OCI-LY7 (cell line): ENCODE measurements at regions not wholly inside any gene's neighbourhood (a gene's known extent, or its start where the extent isn't known, plus 50 kb on each side); places are given as distances from the start of the nearest gene placed in this dataset.

Source experiments
- BruUV-seq: library from RNA; stranded (reverse); fragments of 400-500 nt; replicated peaks from 2 replicates; lab custom pipeline; 2021; lab: Mats Ljungman, UMichigan
- CTCF ChIA-PET: fragments of 300-600 bp; sonication (Branson Sonifier 250); formaldehyde crosslinking; loops from one replicate; lab custom pipeline; 2022; ENCODE audit warnings: antibody characterized with exemption; ENCODE audit not compliant: unreplicated experiment; lab: Charles Lee
- POLR2A ChIA-PET: fragments of 300-600 bp; sonication (Branson Sonifier 250); formaldehyde crosslinking; loops from one replicate; lab custom pipeline; 2022; ENCODE audit warnings: antibody characterized with exemption; lab: Charles Lee
- DNase-seq: peaks from one replicate; pipeline ENCODE4 v3.0.0-alpha.2; 2015; ENCODE audit warnings: low spot score
- H2AFZ ChIP-seq: fragments of 200-600 bp; sonication (generic), shearing (Covaris generic); 2 replicates; pipeline ENCODE4 v1.6.1; 2014; ENCODE audit warnings: mild to moderate bottlenecking, antibody characterized with exemption, low read length, moderate library complexity
- H3K27ac ChIP-seq: fragments of 200-600 bp; sonication (generic); 2 replicates; pipeline ENCODE4 v1.5.1; 2014; ENCODE audit warnings: mixed run types, low read depth, mild to moderate bottlenecking, moderate library complexity, low read length, inconsistent platforms; ENCODE audit not compliant: poor library complexity, severe bottlenecking
- H3K36me3 ChIP-seq: fragments of 200-600 bp; sonication (generic); 2 replicates; pipeline ENCODE4 v1.6.1; 2014; ENCODE audit warnings: mild to moderate bottlenecking, antibody characterized with exemption, low read length, moderate library complexity, mixed read lengths; ENCODE audit not compliant: insufficient read depth
- H3K4me1 ChIP-seq: fragments of 200-600 bp; sonication (generic); 2 replicates; pipeline ENCODE4 v1.5.1; 2014; ENCODE audit warnings: mild to moderate bottlenecking, low read length; ENCODE audit not compliant: insufficient read depth, poor library complexity, severe bottlenecking
- H3K4me2 ChIP-seq: fragments of 200-600 bp; sonication (generic); 2 replicates; pipeline ENCODE4 v1.6.1; 2014; ENCODE audit warnings: mild to moderate bottlenecking, low read length
- H3K4me3 ChIP-seq: fragments of 200-600 bp; sonication (generic); 2 replicates; pipeline ENCODE4 v1.5.1; 2014; ENCODE audit warnings: mild to moderate bottlenecking, low read depth, low read length; ENCODE audit not compliant: poor library complexity, severe bottlenecking
- H3K79me2 ChIP-seq: fragments of 200-600 bp; sonication (generic); 2 replicates; pipeline ENCODE4 v1.6.1; 2016; ENCODE audit warnings: low read depth, mild to moderate bottlenecking, low read length, moderate library complexity, mixed read lengths; ENCODE audit not compliant: insufficient read depth
- H3K9me2 ChIP-seq: fragments of 200-600 bp; sonication (generic); 2 replicates; pipeline ENCODE4 v1.6.1; 2016; ENCODE audit warnings: mild to moderate bottlenecking, low read length, mixed read lengths; ENCODE audit not compliant: insufficient read depth
- H3K9me3 ChIP-seq: fragments of 200-600 bp; sonication (generic); 2 replicates; pipeline ENCODE4 v1.6.1; 2014; ENCODE audit warnings: mild to moderate bottlenecking, mixed run types, low read length, mixed read lengths
- H4K20me1 ChIP-seq: fragments of 200-600 bp; sonication (generic); 2 replicates; pipeline ENCODE4 v1.6.1; 2014; ENCODE audit warnings: mild to moderate bottlenecking, antibody characterized with exemption, low read length, moderate library complexity, mixed read lengths; ENCODE audit not compliant: insufficient read depth
- EZH2phosphoT487 ChIP-seq: fragments of 200-600 bp; sonication (generic); IDR thresholded peaks from 2 replicates; pipeline ENCODE4 v1.6.1; 2018; ENCODE audit warnings: low read depth, borderline replicate concordance, mild to moderate bottlenecking, mixed run types, antibody characterized with exemption, low read length, moderate library complexity, mixed read lengths
- intact Hi-C: fragments of 100-400 bp; cut with micrococcal nuclease; formaldehyde crosslinking; loops from one replicate; pipeline ENCODE4 v1.10.0; 2022; ENCODE audit not compliant: unreplicated experiment
- TF ChIP-seq, protein P1 (sequence below): fragments of 200-600 bp; sonication (generic); conservative IDR thresholded peaks from 2 replicates; pipeline ENCODE4 v1.5.1; 2014; ENCODE audit warnings: mild to moderate bottlenecking, antibody characterized with exemption, low read length, moderate library complexity, mixed read lengths

GRCh38 chrX:40167850-40168479, 70.2 kb upstream of the BCOR start:
- H3K4me1 ChIP-seq: peaks cover 66% of the 10 kb centered on the region

GRCh38 chrX:40167233-40167849, 69.6 kb upstream of the BCOR start:
- Histone ChIP-seq H3K9me2 (no peaks in the 10 kb centered on the region), H3K4me3 (peak overlapping the region; percentile 60), H3K4me2 (peak overlapping the region; percentile 87), H3K4me1 (peaks cover 63% of the 10 kb centered on the region), H2AFZ (peak overlapping the region; percentile 40; the same call in 1 of the 2 replicates), H3K27ac (peak overlapping the region; percentile 100), H3K79me2 (no peaks in the 10 kb centered on the region), H3K36me3 (no peaks in the 10 kb centered on the region), H4K20me1 (no peaks in the 10 kb centered on the region), H3K9me3 (no peaks in the 10 kb centered on the region)
- POLR2A ChIA-PET: interaction anchor here (1.1 to 4.7 kb wide), 10 partner anchors 10 to 436 kb away, joined by 3 to 55 read pairs (median 8); partner anchors contain the start of gene BCOR
- TF ChIP-seq, protein P1, sequence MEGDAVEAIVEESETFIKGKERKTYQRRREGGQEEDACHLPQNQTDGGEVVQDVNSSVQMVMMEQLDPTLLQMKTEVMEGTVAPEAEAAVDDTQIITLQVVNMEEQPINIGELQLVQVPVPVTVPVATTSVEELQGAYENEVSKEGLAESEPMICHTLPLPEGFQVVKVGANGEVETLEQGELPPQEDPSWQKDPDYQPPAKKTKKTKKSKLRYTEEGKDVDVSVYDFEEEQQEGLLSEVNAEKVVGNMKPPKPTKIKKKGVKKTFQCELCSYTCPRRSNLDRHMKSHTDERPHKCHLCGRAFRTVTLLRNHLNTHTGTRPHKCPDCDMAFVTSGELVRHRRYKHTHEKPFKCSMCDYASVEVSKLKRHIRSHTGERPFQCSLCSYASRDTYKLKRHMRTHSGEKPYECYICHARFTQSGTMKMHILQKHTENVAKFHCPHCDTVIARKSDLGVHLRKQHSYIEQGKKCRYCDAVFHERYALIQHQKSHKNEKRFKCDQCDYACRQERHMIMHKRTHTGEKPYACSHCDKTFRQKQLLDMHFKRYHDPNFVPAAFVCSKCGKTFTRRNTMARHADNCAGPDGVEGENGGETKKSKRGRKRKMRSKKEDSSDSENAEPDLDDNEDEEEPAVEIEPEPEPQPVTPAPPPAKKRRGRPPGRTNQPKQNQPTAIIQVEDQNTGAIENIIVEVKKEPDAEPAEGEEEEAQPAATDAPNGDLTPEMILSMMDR: no peak
- TF ChIP-seq EZH2phosphoT487: no peak
- intact Hi-C loops: loop anchor here (10.0 kb wide), 1 partner anchor 1023 kb away; no protein-coding TSS in a partner anchor
- CTCF ChIA-PET: no interaction called here
- no TSS peak for BruUV-seq
- peak; percentile 15 for DNase-seq

More at GRCh38 chrX:40167850-40168479, 70.2 kb upstream of the BCOR start:
- Histone ChIP-seq H4K20me1 (no peaks in the 10 kb centered on the region), H3K27ac (peak overlapping the region; percentile 100), H2AFZ (peak overlapping the region; percentile 40; the same call in 1 of the 2 replicates), H3K4me3 (peak overlapping the region; percentile 60), H3K9me2 (no peaks in the 10 kb centered on the region), H3K9me3 (no peaks in the 10 kb centered on the region), H3K4me2 (peak overlapping the region; percentile 87), H3K36me3 (no peaks in the 10 kb centered on the region), H3K79me2 (peaks cover 1% of the 10 kb centered on the region; the same call in 1 of the 2 replicates)
- POLR2A ChIA-PET: interaction anchor here (0.6 to 4.7 kb wide), 14 partner anchors 9 to 437 kb away, joined by 3 to 55 read pairs (median 3); partner anchors contain the start of gene BCOR
- intact Hi-C loops: loop anchor here (2.0 to 10.0 kb wide), 3 partner anchors 13 to 1023 kb away; no protein-coding TSS in a partner anchor
- TF ChIP-seq, protein P1: no peak
- peak; percentile 37 for DNase-seq
- CTCF ChIA-PET: interaction anchor here (0.6 to 1.6 kb wide), 3 partner anchors 9 to 70 kb away, joined by 3 to 4 read pairs (median 4); partner anchors contain the start of gene BCOR
- no TSS peak for BruUV-seq
